ENCODE measurements at regions not wholly inside any gene's neighbourhood (a gene's known extent, or its start where the extent isn't known, plus 50 kb on each side); places are given as distances from the start of the nearest gene placed in this dataset.

DNA sequence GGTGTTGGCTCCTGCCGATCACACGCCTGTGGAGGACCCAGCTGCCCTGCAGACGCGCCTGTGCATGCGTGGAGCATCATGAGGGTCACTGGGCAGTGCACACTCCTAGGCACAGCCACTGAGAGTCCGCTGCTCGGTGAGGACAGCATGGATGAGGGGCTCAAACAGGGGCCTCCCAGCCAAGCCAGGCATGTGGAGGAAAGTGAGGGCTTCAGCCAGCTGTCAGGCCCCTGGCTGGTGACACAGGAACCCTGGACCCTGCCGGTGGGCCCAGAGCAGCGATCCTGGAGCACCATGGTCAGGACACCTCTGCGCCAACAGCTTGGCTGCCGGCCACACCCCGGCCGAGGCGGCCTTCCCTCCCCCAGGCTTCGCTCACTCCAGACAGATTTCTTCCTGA is 171.2 kb downstream of the RTP5 start:
- TF ChIP-seq, protein P1, sequence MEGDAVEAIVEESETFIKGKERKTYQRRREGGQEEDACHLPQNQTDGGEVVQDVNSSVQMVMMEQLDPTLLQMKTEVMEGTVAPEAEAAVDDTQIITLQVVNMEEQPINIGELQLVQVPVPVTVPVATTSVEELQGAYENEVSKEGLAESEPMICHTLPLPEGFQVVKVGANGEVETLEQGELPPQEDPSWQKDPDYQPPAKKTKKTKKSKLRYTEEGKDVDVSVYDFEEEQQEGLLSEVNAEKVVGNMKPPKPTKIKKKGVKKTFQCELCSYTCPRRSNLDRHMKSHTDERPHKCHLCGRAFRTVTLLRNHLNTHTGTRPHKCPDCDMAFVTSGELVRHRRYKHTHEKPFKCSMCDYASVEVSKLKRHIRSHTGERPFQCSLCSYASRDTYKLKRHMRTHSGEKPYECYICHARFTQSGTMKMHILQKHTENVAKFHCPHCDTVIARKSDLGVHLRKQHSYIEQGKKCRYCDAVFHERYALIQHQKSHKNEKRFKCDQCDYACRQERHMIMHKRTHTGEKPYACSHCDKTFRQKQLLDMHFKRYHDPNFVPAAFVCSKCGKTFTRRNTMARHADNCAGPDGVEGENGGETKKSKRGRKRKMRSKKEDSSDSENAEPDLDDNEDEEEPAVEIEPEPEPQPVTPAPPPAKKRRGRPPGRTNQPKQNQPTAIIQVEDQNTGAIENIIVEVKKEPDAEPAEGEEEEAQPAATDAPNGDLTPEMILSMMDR (IDR thresholded peaks at IDR 0.05): no peak
- no peak for TF ChIP-seq EP300 (IDR thresholded peaks at IDR 0.05)
- TF ChIP-seq POLR2A (IDR thresholded peaks at IDR 0.05): no peak
